GM21717 (cell line): ENCODE measurements at regions not wholly inside any gene's neighbourhood (a gene's known extent, or its start where the extent isn't known, plus 50 kb on each side); places are given as distances from the start of the nearest gene placed in this dataset.
"Not testable (repeated sequence)": the region's sequence is repeated elsewhere in the genome, so short reads cannot be mapped to it uniquely, and the experiment has no call there.

Source experiments
- ATAC-seq: cut with Tn5 transposase; IDR thresholded peaks from one replicate; pipeline ENCODE4 v1.9.1; 2021; ENCODE audit warnings: mild to moderate bottlenecking, moderate library complexity; ENCODE audit not compliant: unreplicated experiment

DNA sequence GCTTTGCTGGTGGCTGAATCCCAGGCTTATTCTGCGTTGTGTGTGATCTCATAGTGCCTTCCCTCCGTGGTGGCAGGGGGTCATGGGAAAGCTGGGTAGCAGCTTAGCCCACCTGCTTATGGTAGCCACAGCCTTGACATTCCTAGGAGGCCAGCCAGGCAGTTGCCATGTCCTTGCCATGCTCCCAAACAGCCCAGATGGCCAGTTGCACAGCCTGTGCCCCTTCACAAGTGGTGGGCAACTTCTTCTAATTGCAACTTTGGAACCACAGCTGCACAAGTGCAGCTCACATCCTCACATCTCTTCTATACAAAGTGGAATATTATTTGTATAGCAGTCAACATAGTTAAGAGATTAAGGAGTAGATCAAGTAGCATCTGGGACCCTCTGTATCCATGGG lies 136.6 kb upstream of the PELI1 start:
- not testable (repeated sequence) for ATAC-seq

DNA sequence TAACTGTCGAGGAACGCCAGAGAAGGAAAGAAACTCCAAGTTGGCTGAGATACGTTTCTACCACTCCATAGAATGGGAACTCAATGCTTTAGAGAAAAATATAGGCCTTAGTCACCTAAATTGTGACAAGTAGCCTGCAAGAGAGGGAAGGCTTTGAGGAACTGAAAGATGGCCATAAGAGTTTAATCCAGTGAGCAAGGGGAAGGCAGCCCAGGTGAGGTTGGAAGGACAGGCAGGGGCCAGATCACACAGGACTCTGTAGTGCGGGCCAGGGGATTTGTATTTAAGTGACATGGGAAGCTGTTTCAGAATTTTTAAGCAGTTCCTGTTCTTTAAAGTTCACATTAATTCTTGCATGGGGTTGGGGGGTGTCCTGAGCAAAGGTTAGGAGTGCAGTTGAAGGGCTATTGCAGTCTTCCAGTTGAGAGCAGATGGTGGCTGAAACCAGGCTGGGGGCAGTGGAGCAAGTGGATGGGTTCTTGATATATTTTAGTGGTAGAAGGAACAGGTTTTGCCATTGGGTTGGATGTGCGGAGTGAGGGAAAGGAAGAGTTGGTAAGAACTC lies 138.9 kb upstream of the PELI1 start:
- ATAC-seq = no peak

DNA sequence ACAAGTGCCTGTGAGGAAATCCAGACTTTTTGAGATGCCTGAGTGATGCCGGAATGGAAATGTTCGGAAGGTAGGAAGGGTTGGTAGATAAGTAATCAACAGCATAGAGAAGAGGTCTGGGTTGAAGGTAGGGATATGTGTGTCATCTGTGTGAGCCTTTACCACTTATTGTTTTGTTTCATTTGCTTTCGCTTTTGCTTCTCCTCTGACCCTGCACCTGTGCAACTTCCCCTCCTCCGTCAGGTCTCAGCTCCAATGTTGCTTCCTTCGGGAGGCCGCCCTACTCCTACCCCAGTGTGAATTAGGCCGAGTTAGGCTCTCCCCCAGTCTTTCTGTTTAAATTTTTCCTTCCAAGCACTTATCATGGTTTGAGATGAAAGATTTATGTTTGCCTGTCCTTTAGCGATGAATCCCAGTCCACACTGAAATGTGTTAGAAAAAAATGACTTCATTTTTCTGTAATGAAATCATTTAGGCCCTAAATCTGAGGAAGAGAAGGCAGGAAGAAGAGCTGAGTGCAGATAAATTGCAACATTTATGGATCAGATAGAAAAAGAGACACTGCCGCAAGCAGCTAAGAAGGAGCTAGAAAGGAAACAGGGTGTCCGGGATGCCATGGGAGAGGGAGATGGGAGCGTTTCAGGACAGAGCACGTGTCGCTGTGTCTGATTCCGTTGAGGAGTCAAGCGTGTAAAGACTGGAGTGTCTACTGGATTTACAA lies 139.6 kb upstream of the PELI1 start:
- ATAC-seq = peak; percentile 90

DNA sequence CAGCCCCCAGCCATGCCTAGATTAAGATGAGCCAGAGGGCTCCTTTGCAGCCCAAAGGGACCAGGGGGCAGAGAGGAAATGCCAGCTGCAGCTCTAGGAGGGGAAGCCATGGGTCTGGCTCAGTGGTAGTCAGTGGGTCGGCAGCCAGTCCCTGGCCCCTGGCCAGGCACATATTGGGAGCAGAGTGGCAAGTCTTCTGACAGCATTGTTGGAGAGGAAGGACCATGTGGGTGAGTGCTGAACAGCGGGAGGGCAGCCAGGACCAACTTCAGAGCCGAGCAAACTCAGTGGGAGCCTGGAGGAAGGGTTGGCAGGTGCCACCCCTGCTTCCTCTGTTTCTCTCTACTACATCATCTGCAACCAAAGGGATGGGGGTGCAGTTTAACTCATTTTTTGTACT lies 140.5 kb upstream of the PELI1 start:
- no peak for ATAC-seq

DNA sequence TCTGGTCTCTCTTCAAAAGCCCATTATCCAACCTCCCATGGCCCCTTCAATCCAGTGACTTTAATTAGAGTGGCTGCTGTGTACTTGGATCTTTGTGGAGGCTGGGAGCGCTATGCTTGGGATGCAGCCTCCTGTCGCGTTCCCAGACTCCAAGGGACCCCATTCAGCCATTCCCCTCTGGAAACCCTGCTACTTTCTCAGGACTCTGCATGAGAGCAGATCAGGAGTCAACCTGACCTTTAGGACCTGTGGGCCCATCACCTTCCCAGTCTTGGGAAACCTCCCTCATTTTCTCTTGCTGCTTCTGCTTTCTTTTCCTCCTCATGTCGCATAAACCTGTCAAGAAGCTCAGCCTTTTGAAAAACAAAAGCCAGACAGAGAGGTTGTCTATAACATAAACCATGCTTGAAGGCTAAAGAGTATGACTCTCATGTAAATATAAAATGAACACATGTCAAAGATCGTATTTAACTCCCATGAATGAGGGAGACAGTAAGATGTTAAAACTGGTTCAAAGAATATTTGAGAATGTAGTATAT lies 143.1 kb upstream of the PELI1 start:
- no peak for ATAC-seq

DNA sequence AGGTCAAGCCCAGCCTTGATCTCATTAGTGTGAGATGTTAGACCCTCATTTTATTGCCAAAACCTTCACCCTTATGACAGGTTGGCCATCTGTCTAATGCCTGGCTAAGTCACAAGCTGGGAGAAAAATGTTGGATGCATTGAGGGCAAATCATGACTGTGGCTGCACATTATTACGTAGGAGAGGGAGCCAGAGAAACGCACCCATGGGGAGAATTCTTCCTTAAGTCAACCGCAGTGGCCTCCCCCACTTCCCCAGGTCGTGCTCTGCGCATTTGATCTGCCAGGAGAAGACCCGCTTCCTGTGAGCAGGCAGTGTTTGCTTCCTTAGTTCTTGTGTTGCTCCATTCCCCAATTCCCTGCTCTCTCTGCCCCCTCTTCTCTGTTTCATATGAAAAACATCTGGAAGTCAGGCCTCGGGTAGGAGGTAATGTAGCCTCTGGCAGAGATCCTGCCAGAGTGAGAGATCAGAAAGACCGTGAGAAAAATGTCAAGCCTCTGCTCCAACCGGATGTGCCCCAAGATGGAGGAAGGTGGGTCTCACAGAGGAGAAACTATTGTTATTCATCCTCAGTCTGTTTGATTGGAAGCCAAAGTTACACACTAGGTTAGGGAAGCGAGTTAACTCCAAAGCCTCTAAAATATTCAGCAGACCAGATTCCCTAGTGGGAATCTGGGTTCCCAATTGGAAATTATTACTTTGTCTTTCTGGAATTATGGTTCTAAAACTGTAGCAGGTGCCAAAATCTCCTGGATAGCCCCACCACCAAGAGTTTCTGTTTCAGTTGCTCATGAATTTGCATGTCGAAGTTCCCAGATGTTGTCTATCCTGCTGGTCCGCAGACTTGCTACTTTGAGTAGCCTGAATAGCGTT lies 144.3 kb upstream of the PELI1 start:
- no peak for ATAC-seq

DNA sequence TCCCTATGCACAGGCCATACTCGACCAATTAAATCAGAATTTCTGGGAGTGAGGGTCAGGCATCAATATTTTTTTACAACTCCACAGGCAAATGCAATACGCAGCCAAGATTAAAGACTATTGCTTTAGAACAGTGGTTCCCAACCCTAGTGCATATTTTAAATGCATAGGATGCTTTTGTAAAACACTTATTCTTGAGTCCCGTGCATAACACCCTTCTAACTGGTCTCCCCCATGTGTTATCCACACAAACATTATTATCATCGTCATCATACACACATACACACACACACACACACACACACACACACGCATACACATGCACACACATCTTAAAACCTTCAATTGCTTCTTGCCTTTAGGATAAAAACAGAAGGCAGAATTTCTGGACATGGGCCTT lies 145.0 kb upstream of the PELI1 start:
- no peak for ATAC-seq

DNA sequence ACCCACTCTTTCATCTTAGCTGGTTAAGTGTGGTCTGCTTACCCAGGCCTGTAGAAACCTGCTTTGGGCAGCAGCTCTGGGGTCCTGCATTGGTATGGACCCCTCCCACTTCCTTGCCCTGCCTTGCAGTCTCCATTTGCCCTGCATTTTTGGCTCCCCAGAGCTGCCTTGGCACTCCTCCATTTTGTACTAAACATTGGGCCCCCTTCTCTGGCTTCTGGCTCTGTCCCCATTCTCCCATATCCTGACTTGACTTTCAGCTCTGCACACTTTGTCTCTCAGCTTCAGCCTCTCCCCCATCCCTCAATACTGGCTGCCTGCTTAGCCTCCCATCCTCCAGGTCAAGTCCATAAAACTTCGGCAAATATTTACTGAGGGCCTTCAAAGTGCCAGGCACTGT lies 145.5 kb upstream of the PELI1 start:
- ATAC-seq = no peak

DNA sequence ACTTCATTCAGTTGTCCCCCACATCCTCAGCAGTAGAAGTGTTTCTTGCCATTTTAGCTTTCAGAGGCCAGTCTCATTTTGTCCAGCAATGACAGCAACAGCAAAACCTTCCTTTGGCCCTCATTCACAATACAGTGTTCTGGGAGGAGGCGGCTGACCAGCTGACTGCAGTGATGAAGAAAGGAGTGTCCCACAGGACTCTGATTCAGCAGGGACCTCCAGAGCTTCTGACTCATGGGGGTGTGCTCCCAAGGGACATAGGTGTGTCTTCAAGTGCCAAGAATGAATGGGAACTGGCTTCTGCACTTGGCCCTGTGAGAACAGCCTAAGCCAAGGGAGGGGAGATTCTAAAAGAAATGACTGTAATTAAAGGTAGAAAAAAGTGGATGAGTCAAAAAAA lies 147.0 kb upstream of the PELI1 start:
- ATAC-seq = no peak

DNA sequence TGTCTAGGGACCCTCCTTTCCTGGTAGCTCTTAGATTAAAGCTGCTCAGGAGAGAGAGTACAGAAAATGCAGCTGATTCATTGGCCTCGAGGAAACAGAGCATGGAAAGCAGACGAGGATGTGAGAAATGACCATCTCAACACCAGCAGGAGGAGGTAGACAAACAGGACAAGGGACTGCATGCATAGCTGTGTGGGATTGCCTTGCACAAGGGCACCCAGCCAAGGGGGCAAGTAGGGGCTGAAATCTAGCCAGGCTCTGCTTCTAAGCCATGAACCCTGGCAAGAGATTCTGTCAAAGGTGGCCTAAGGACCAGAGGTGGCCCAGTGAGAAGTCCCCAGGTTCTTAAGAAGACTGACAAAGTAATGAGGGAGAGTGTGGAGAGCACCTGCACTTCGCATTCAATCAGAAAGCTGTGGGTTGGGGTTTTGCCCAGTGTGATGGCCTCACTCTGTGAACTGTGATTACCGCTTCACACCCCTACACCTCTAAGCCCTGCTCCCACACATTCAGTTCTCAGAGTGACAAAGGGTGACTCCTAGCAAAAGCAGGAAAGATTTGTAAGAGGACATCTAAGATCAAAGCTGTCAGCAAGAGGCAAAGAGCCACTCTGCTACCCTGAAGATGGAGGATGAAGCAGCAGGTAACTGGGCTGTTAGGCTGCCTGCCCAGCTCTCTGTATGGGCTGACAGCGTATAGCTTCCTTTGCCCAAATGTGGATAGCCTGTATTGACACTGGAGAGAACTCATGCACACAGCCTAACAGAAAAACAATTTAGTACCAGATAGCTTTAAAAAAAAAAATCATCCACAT lies 151.3 kb upstream of the PELI1 start:
- no peak for ATAC-seq

DNA sequence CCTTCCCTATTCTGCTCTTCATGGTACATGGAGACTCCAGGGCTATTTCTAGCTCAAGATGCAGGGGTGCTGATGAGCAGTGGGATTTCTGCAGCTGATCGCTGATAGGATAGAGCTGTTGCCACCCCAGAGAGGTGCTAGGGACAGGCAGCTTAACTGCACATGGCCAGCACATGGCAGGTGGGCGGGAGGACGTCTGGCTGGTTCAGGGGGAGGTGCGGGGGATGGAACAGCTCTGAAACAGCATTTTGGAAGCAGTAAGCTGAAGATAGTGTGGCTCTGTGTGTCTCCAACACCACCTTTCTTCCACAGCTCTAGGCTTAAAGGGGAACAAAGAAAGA lies 151.9 kb upstream of the PELI1 start:
- ATAC-seq = no peak

DNA sequence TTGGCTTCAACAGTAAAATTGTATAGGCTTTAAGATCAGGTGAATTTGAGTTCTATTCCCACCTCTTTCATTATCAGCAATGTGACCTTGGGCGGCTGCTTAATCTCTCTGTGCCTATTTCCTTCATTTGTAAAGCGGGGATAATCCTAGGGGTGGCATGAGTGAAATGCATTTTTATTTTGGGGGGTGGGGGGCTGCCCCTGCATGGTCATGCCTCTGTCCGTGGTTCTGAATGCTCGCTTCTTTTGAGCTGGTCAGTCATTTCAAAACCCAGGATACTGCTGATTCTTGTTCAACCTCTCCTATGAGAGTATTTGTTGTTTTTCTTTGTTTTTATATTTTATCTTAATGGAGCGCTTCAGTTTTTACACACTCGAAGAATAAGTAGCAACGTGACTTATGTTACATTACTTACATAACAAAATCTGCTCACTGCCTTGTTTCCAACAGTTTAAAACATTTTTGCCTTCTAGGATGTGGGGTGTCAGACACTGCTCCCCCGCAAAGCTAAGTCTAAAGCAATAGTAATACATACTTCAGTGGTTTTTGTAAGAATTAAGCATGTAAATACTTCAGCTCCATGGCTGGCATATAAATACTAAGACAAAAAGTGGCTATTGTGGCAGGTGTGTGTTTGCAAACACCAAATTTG lies 152.6 kb upstream of the PELI1 start:
- ATAC-seq = no peak

DNA sequence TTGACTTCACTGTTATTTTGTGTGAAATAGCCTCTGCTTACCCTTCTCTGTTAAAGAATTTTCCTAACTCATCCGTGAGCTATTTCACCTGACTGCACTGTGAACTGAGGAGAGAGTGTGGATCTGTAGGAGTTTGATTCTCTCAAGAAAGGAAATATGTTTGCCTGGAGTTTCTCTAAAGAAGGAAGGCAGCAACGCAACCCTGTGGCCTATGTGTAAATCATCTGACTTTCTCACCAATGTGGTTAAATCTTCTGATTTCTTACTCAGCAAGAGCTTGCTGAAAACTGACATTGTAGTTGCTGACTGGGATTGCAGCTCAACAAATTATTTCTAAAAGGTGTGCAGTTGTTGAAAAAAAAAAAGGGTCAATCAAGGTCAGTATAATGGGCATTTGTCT lies 153.9 kb upstream of the PELI1 start:
- no peak for ATAC-seq

DNA sequence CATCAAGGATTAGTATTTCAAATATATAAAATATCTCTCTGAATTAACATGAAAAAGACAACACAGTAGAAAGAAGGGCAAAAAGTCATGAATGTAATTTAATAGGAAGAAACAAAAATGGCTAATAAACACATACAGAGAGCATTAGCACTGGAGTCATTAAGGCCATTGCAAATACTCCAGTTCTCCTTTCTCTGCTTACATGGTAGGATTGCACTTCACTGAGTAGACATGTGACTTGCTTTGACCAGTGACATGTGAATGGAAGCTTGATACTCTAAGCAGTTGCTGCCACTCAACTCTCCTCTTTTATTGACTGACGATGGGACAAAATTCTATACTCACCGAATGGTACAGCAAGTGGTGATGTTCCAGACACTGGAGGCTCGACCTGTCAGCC lies 153.9 kb upstream of the LGALSL start:
- ATAC-seq = no peak

DNA sequence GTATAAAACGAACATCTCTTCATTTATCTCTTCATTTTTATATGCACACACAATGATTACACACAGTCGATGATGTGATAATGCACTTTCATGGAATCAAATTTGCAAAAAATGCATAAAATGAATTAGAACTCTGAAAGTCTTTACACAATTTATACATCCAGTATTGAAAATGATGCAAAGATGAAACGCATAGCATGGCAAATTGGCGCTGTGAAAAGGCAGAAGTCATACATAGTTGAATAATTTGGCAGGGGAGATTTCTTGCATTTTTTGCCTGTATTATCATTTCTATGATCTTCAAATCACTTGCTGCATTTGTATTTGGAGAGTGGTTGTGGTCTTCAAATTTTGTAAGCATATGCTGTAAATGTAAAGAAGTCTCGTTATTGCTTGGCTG lies 150.7 kb upstream of the LGALSL start:
- no peak for ATAC-seq

DNA sequence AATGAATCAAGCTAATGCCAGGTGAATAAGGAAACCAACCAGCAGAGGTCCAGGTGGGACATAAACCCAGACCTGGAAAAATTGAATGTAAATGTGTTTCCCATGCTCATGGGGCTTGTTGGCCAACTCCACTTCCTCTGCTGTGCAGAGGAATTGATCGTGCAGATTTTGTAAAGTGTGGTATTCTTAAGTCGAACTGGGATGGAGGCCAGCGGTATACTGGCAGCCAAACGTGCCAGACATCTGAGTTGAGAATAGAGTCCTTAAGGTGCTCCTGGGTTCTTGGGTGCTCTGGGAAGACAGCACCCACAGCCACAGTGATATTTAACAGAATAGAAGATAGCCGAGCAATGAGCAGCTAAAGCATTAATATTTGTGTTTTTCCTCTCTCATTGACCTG lies 146.5 kb upstream of the LGALSL start:
- no peak for ATAC-seq

DNA sequence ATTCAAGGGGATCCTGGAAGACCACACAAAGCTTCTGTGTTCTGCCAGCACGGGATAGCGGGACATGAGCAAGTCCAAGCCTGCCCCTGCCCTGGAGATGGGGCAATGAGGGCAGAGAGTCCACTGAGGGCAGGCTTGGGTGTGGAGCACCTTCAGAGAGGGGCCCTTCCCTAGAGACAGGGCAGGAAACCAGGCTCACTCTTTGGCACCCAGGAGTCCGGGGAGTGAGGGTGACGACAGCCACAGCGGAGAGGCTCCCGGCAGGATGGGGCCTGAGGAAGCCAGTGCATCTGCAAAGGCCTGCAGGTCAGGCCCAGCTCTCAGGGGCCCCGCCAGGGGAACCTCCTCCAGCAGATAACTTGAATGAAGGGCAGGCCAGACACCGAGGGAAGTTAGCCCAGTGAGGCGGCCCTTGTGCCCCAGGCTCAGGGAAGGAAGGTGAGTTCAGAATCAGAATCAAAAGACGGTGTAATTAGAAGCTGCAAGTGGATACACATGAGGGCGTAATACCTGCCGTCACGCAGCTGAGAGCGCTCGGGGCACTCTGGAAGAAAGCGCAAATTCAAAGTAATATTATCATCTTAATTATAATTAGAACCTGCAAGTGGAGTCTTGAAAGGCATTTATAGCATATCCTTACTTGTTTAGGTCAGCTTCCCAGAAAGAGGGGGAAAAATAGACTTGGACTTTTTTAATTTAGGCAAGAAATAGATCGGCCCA lies 142.6 kb upstream of the LGALSL start:
- ATAC-seq = no peak

DNA sequence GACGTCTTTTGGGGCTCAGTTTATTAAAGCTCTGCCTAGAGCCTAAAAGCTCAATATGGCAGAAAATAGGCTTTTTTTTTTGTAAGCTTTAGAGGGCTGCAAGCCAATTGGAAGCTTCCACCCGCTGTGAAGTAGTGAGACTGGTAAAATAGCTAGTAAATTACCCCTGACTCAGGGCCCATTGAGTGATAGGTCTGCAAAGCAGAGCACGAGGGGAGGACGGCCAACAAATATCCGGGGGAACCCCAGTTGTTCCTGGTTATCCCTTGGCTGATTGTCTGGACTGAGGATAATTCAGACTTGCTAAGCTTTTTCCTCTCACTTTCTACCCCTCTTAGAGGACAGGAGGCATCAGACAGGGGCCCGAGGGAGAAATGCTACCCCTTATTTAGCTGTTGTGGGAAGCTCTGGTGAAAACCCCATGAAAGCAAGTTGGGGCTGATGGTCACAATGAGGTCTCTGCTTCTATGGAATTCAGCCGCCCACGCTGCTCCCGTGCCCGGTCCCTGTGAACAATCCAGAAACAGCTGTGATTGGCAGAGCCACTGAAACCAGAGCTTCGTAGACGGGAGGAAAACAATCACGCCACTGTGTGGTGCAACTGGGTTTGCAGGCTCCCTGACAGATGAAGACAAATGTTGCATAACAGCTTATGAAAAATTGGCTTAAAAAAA lies 141.9 kb upstream of the LGALSL start:
- ATAC-seq = no peak

DNA sequence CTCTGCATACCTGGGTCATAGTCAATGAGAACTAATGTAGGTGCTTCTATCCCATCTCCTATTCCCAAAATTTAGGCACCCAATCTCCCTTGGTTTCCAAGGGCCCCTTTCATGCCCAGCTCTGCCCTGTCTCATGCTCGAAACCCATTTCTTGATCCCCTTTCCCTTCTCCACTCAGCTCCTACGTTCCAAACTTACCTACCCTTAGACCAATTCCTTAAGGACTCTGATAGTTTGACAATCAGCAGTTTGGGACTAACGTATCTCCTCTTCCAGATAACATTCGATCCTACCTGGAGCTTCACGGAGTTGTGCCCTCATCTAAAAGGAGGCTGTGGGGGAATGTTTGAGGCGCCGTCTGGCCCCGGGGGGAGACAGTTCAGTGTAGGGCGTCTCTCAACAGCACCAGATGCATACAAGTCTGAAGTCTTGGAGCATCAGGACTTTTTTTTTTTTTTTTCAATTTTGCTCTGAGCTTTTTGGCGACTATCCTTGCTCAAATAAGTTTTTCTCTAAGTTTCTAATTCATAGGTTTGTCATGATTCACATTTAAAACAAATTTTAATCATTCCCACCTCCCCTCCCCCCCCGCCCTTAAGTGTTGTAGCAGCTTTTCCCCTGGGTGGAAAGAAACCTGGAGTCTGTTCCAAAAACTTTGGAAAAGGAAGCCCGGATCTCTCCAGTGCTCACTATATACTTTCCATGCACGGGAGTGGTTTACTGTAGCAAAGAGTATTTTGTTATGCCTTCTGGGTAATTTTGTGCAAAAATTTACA lies 141.2 kb upstream of the LGALSL start:
- no peak for ATAC-seq
